H9 (cell line): ENCODE measurements at regions not wholly inside any gene's neighbourhood (a gene's known extent, or its start where the extent isn't known, plus 50 kb on each side); places are given as distances from the start of the nearest gene placed in this dataset.

ENCODE experiments used
- DNase-seq: peaks from one replicate; pipeline ENCODE4 v3.0.0-alpha.2; 2017
- H2AFZ ChIP-seq: one replicate; pipeline ENCODE4 v1.6.1; 2013; ENCODE audit warnings: mild to moderate bottlenecking, low read length, control low read depth, moderate library complexity
- H2AK5ac ChIP-seq: 2 replicates; pipeline ENCODE4 v1.6.1; 2013; ENCODE audit warnings: low read length, control low read depth, mixed read lengths; ENCODE audit not compliant: insufficient read length
- H2BK120ac ChIP-seq: one replicate; pipeline ENCODE4 v1.6.1; 2013; ENCODE audit warnings: low read depth, mild to moderate bottlenecking, low read length, control low read depth, inconsistent platforms; ENCODE audit not compliant: poor library complexity, severe bottlenecking
- H2BK12ac ChIP-seq: 2 replicates; pipeline ENCODE4 v1.6.1; 2013; ENCODE audit warnings: low read length, control low read depth, mixed read lengths, low read depth; ENCODE audit not compliant: insufficient read length
- H2BK15ac ChIP-seq: 2 replicates; pipeline ENCODE4 v1.6.1; 2013; ENCODE audit warnings: low read depth, low read length, control low read depth
- H2BK20ac ChIP-seq: one replicate; pipeline ENCODE4 v1.6.1; 2013; ENCODE audit warnings: low read depth, mild to moderate bottlenecking, low read length, control low read depth, inconsistent platforms; ENCODE audit not compliant: poor library complexity, severe bottlenecking
- H2BK5ac ChIP-seq: 2 replicates; pipeline ENCODE4 v1.6.1; 2013; ENCODE audit warnings: low read length, control low read depth, mixed read lengths; ENCODE audit not compliant: insufficient read length
- H3K14ac ChIP-seq: 2 replicates; pipeline ENCODE4 v1.6.1; 2013; ENCODE audit warnings: low read length, control low read depth; ENCODE audit not compliant: insufficient read depth
- H3K18ac ChIP-seq: 2 replicates; pipeline ENCODE4 v1.6.1; 2013; ENCODE audit warnings: low read depth, mild to moderate bottlenecking, mixed read lengths, low read length, control low read depth; ENCODE audit not compliant: insufficient read length
- H3K23ac ChIP-seq: 2 replicates; pipeline ENCODE4 v1.6.1; 2013; ENCODE audit warnings: low read length, control low read depth, mixed read lengths, low read depth; ENCODE audit not compliant: insufficient read length
- H3K23me2 ChIP-seq: 2 replicates; pipeline ENCODE4 v1.6.1; 2013; ENCODE audit warnings: low read depth, mild to moderate bottlenecking, mixed read lengths, low read length, control low read depth; ENCODE audit not compliant: insufficient read length, poor library complexity, severe bottlenecking
- H3K27ac ChIP-seq: 2 replicates; pipeline ENCODE4 v1.5.1; 2013; ENCODE audit warnings: low read length, control low read depth, mixed read lengths, low read depth; ENCODE audit not compliant: insufficient read length
- H3K27me3 ChIP-seq: 2 replicates; pipeline ENCODE4 v1.6.1; 2013; ENCODE audit warnings: low read length, control low read depth, inconsistent platforms; ENCODE audit not compliant: insufficient read depth
- H3K4ac ChIP-seq: 2 replicates; pipeline ENCODE4 v1.6.1; 2013; ENCODE audit warnings: low read depth, mild to moderate bottlenecking, control low read depth, inconsistent platforms, low read length, moderate library complexity
- H3K4me1 ChIP-seq: 2 replicates; pipeline ENCODE4 v1.6.1; 2013; ENCODE audit warnings: low read length, control low read depth, inconsistent platforms; ENCODE audit not compliant: insufficient read depth
- H3K4me2 ChIP-seq: 2 replicates; pipeline ENCODE4 v1.6.1; 2013; ENCODE audit warnings: low read length, control low read depth, mixed read lengths; ENCODE audit not compliant: insufficient read length, insufficient read depth
- H3K56ac ChIP-seq: 2 replicates; pipeline ENCODE4 v1.6.1; 2013; ENCODE audit warnings: low read depth, mild to moderate bottlenecking, mixed read lengths, low read length, control low read depth; ENCODE audit not compliant: insufficient read length
- H3K79me1 ChIP-seq: 2 replicates; pipeline ENCODE4 v1.6.1; 2013; ENCODE audit warnings: low read depth, mild to moderate bottlenecking, moderate library complexity, low read length, control low read depth, inconsistent platforms; ENCODE audit not compliant: insufficient read depth, poor library complexity, severe bottlenecking
- H3K79me2 ChIP-seq: 2 replicates; pipeline ENCODE4 v1.6.1; 2013; ENCODE audit warnings: low read length, control low read depth, inconsistent platforms; ENCODE audit not compliant: insufficient read depth
- H3K9ac ChIP-seq: 2 replicates; pipeline ENCODE4 v1.6.1; 2013; ENCODE audit warnings: low read length, control low read depth, mixed read lengths; ENCODE audit not compliant: insufficient read length; ENCODE audit errors: extremely low read depth
- H3K9me3 ChIP-seq: one replicate; pipeline ENCODE4 v1.6.1; 2013; ENCODE audit warnings: low read depth, low read length, inconsistent platforms; ENCODE audit not compliant: control insufficient read depth
- H3T11ph ChIP-seq: one replicate; pipeline ENCODE4 v1.6.1; 2013; ENCODE audit warnings: mild to moderate bottlenecking, low read length, control low read depth, inconsistent platforms
- H4K20me1 ChIP-seq: one replicate; pipeline ENCODE4 v1.6.1; 2013; ENCODE audit not compliant: control insufficient read depth, insufficient read length, insufficient read depth
- H4K5ac ChIP-seq: 2 replicates; pipeline ENCODE4 v1.6.1; 2013; ENCODE audit warnings: low read depth, mild to moderate bottlenecking, mixed read lengths, low read length, control low read depth; ENCODE audit not compliant: insufficient read length
- H4K8ac ChIP-seq: replicated peaks from 2 replicates; pipeline ENCODE4 v1.6.1; 2013; ENCODE audit warnings: low read length, control low read depth, mixed read lengths, low read depth; ENCODE audit not compliant: insufficient read length
- H4K91ac ChIP-seq: 2 replicates; pipeline ENCODE4 v1.6.1; 2013; ENCODE audit warnings: low read depth, mild to moderate bottlenecking, moderate library complexity, mixed read lengths, low read length, control low read depth; ENCODE audit not compliant: insufficient read length
- H3K27ac Mint-ChIP-seq, 3 experiments: 2 replicates in 2 of 3; 3 replicates in 1 of 3; pipeline ENCODE4 v1.8.0; 2020 to 2021; ENCODE audit warnings: mixed read lengths in 3 of 3, mild to moderate bottlenecking in 1 of 3, moderate library complexity in 1 of 3
- H3K27me3 Mint-ChIP-seq: 2 replicates; pipeline ENCODE4 v1.8.0; 2021; ENCODE audit warnings: low read depth, mild to moderate bottlenecking, moderate library complexity, mixed read lengths
- H3K36me3 Mint-ChIP-seq, 3 experiments: 2 replicates in 2 of 3; 3 replicates in 1 of 3; pipeline ENCODE4 v1.8.0; 2020 to 2021; ENCODE audit warnings: low read depth in 3 of 3, mixed read lengths in 3 of 3; ENCODE audit not compliant: insufficient read depth in 1 of 3
- H3K4me1 Mint-ChIP-seq, 2 experiments: 2 replicates each; pipeline ENCODE4 v1.8.0; 2020; ENCODE audit warnings: mixed read lengths in 2 of 2
- H3K4me3 Mint-ChIP-seq, 2 experiments: 2 replicates in 1 of 2; 3 replicates in 1 of 2; pipeline ENCODE4 v1.8.0; 2020 to 2021; ENCODE audit warnings: mild to moderate bottlenecking in 2 of 2, mixed read lengths in 2 of 2, moderate library complexity in 1 of 2
- H3K9me3 Mint-ChIP-seq, 2 experiments: 2 replicates in 1 of 2; 3 replicates in 1 of 2; pipeline ENCODE4 v1.8.0; 2020; ENCODE audit warnings: mild to moderate bottlenecking in 2 of 2, mixed read lengths in 2 of 2, moderate library complexity in 1 of 2
- WGBS: extraction: QIAGEN DNeasy Blood & Tissue Kit; methylation state at CpG from one replicate; pipeline ENCODE4 v1.1.7; 2013; ENCODE audit warnings: missing lambda C conversion rate, low lambda C conversion rate, mixed read lengths; ENCODE audit not compliant: insufficient read length; ENCODE audit errors: extremely low coverage; 5-methylcytosine and 5-hydroxymethylcytosine counted together
- TF ChIP-seq, protein P1 (sequence below): fragments of 200-600 bp; sonication (generic); conservative IDR thresholded peaks from 3 replicates; pipeline ENCODE4 v1.8.0; 2021; ENCODE audit warnings: antibody characterized with exemption, mild to moderate bottlenecking

DNA sequence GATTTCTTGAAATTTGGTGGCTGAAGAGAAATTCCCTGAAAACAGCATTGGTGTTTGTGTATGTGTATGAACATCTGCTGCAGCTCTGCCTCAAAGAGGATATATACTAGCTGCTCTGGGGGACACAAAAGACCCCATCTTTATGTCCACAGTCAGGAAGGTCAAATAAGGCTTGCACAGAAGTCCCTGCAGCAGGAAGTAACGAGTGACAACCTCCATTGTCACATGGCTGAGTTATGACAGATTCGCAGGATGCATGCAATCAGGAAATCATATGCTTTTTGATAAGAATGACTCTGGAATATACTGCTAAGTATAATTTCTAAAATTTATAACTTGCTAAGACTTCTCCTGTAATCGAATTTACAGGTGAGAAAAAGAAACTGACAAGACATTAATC, 225.9 kb upstream of the CST7 start:
- H3T11ph ChIP-seq = no peak overlapping the region
- no peak overlapping the region for H3K4ac ChIP-seq
- Mint-ChIP-seq H3K36me3 (no peaks in the 10 kb centered on the region), H3K4me3 (no peak overlapping the region), H3K27me3 (peaks cover 5% of the 10 kb centered on the region), H3K4me1 (peaks cover 2 to 3% of the 10 kb centered on the region in 2 experiments; a peak in 2 of 4 replicates), H3K27ac (no peak overlapping the region), H3K9me3 (no peaks in the 10 kb centered on the region)
- no peak overlapping the region for H2BK120ac ChIP-seq
- no peaks in the 10 kb centered on the region for H4K20me1 ChIP-seq
- WGBS = no CpG with 5 or more reads among the region's 3 CpGs
- no peak overlapping the region for H2AK5ac ChIP-seq
- H3K27me3 ChIP-seq = no peaks in the 10 kb centered on the region
- no peak overlapping the region for H3K14ac ChIP-seq
- H2BK5ac ChIP-seq = no peak overlapping the region
- no peak overlapping the region for H3K9ac ChIP-seq
- no peaks in the 10 kb centered on the region for H3K79me2 ChIP-seq
- no peak overlapping the region for H4K8ac ChIP-seq
- H2BK20ac ChIP-seq = no peak overlapping the region
- H4K5ac ChIP-seq = no peak overlapping the region
- TF ChIP-seq, protein P1, sequence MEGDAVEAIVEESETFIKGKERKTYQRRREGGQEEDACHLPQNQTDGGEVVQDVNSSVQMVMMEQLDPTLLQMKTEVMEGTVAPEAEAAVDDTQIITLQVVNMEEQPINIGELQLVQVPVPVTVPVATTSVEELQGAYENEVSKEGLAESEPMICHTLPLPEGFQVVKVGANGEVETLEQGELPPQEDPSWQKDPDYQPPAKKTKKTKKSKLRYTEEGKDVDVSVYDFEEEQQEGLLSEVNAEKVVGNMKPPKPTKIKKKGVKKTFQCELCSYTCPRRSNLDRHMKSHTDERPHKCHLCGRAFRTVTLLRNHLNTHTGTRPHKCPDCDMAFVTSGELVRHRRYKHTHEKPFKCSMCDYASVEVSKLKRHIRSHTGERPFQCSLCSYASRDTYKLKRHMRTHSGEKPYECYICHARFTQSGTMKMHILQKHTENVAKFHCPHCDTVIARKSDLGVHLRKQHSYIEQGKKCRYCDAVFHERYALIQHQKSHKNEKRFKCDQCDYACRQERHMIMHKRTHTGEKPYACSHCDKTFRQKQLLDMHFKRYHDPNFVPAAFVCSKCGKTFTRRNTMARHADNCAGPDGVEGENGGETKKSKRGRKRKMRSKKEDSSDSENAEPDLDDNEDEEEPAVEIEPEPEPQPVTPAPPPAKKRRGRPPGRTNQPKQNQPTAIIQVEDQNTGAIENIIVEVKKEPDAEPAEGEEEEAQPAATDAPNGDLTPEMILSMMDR = no peak
- no peaks in the 10 kb centered on the region for H3K79me1 ChIP-seq
- no peak overlapping the region for H3K23ac ChIP-seq
- no peak overlapping the region for H3K27ac ChIP-seq
- no peaks in the 10 kb centered on the region for H3K9me3 ChIP-seq
- H3K18ac ChIP-seq = no peak overlapping the region
- no peak overlapping the region for H3K4me2 ChIP-seq
- H3K56ac ChIP-seq = no peak overlapping the region
- H4K91ac ChIP-seq = no peak overlapping the region
- no peaks in the 10 kb centered on the region for H3K23me2 ChIP-seq
- DNase-seq = no peak
- H2AFZ ChIP-seq = no peak overlapping the region
- no peak overlapping the region for H2BK12ac ChIP-seq
- no peak overlapping the region for H2BK15ac ChIP-seq
- no peaks in the 10 kb centered on the region for H3K4me1 ChIP-seq
